CD4-positive, alpha-beta memory T cell (primary cell): ENCODE measurements at regions not wholly inside any gene's neighbourhood (a gene's known extent, or its start where the extent isn't known, plus 50 kb on each side); places are given as distances from the start of the nearest gene placed in this dataset.
"Not testable (repeated sequence)": the region's sequence is repeated elsewhere in the genome, so short reads cannot be mapped to it uniquely, and the experiment has no call there.

ENCODE experiments used
- CTCF ChIA-PET: fragments of 350-600 bp; sonication (Branson Sonifier 250); formaldehyde crosslinking; loops from one replicate; lab custom pipeline; 2021; ENCODE audit warnings: inconsistent platforms; ENCODE audit not compliant: partially characterized antibody; lab: Charles Lee
- POLR2A ChIA-PET: fragments of 350-600 bp; sonication (Branson Sonifier 250); formaldehyde crosslinking; loops from one replicate; lab custom pipeline; 2021; ENCODE audit not compliant: partially characterized antibody; lab: Charles Lee
- DNase-seq, 5 donors: peaks; one replicate each; pipeline versions ENCODE4 v3.0.0 to v3.0.0-alpha.2; 2020 to 2022; ENCODE audit warnings: mixed read lengths in 1 of 5
- H3K27ac ChIP-seq: one replicate; pipeline ENCODE4 v1.7.0; 2013; ENCODE audit warnings: low read depth, low read length
- H3K27me3 ChIP-seq: 2 replicates; pipeline ENCODE4 v1.7.0; 2013; ENCODE audit warnings: mild to moderate bottlenecking, low read length, moderate library complexity; ENCODE audit not compliant: insufficient read depth
- H3K36me3 ChIP-seq: 2 replicates; pipeline ENCODE4 v1.7.0; 2013; ENCODE audit warnings: mild to moderate bottlenecking, low read length, moderate library complexity; ENCODE audit not compliant: insufficient read depth
- H3K4me1 ChIP-seq: 2 replicates; pipeline ENCODE4 v1.7.0; 2013; ENCODE audit warnings: mild to moderate bottlenecking, low read length, moderate library complexity; ENCODE audit not compliant: insufficient read depth
- H3K4me3 ChIP-seq, 2 donors: one replicate each; pipeline ENCODE4 v1.7.0; 2013; ENCODE audit warnings: low read length in 2 of 2, mild to moderate bottlenecking in 1 of 2
- H3K9me3 ChIP-seq, 2 donors: one replicate each; pipeline ENCODE4 v1.7.0; 2013; ENCODE audit warnings: low read length in 2 of 2, control low read depth in 1 of 2; ENCODE audit not compliant: control insufficient read depth in 1 of 2
- H3K27ac Mint-ChIP-seq, 7 donors: one replicate each; pipeline ENCODE4 v1.8.0; 2020 to 2021; ENCODE audit warnings: mixed read lengths in 7 of 7, mild to moderate bottlenecking in 6 of 7, inconsistent platforms in 3 of 7, moderate library complexity in 3 of 7
- H3K27me3 Mint-ChIP-seq, 2 donors: one replicate each; pipeline ENCODE4 v1.8.0; 2020 to 2021; ENCODE audit warnings: mixed read lengths in 2 of 2
- H3K36me3 Mint-ChIP-seq, 2 donors: one replicate each; pipeline ENCODE4 v1.8.0; 2020 to 2021; ENCODE audit warnings: mixed read lengths in 2 of 2, inconsistent platforms in 1 of 2, mild to moderate bottlenecking in 1 of 2
- H3K4me1 Mint-ChIP-seq, 4 donors: one replicate each; pipeline ENCODE4 v1.8.0; 2020 to 2021; ENCODE audit warnings: mixed read lengths in 4 of 4, mild to moderate bottlenecking in 1 of 4
- H3K4me3 Mint-ChIP-seq, 8 donors: one replicate each; pipeline ENCODE4 v1.8.0; 2020 to 2021; ENCODE audit warnings: mixed read lengths in 8 of 8, mild to moderate bottlenecking in 7 of 8, moderate library complexity in 6 of 8, inconsistent platforms in 3 of 8
- H3K9me3 Mint-ChIP-seq, 8 donors: one replicate each; pipeline ENCODE4 v1.8.0; 2020 to 2021; ENCODE audit warnings: mixed read lengths in 8 of 8, mild to moderate bottlenecking in 5 of 8, inconsistent platforms in 3 of 8, moderate library complexity in 1 of 8
- intact Hi-C: fragments of 100-400 bp; cut with micrococcal nuclease; formaldehyde crosslinking; loops from one replicate; pipeline ENCODE4 v1.15.1; 2023

DNA sequence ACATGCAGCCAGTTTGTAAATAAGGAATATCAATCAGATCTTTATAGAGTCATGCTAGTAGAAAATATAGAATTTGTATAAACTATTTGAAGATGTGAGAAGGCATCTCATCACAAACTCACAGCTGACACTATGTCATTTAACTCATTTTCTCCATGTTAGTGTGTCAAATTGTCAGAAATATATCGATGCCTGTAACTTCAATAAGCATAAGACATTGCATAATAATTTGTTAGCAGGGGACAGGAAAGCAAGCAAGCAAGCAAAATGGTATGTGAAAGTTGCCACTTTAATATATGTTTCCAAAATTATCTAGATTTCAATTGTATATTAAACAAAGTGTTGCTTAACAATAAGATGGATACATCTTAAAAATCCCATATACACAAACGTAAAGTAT, 571.0 kb downstream of the ARL4A start:
- no peak overlapping the region for H3K4me3 ChIP-seq
- intact Hi-C loops, result no loop called here
- no peaks in the 10 kb centered on the region for H3K36me3 Mint-ChIP-seq
- POLR2A ChIA-PET, result no interaction called here
- no peak for DNase-seq
- H3K27me3 ChIP-seq, result no peaks in the 10 kb centered on the region
- H3K36me3 ChIP-seq, result no peaks in the 10 kb centered on the region
- H3K27ac Mint-ChIP-seq, result no peak overlapping the region
- H3K4me1 Mint-ChIP-seq, result no peaks in the 10 kb centered on the region
- H3K27me3 Mint-ChIP-seq, result peaks cover 1 to 2% of the 10 kb centered on the region in 2 donors
- no peaks in the 10 kb centered on the region for H3K9me3 ChIP-seq
- H3K27ac ChIP-seq, result no peak overlapping the region
- H3K9me3 Mint-ChIP-seq, result no peaks in the 10 kb centered on the region
- H3K4me3 Mint-ChIP-seq, result no peak overlapping the region
- H3K4me1 ChIP-seq, result no peaks in the 10 kb centered on the region
- CTCF ChIA-PET, result no interaction called here

DNA sequence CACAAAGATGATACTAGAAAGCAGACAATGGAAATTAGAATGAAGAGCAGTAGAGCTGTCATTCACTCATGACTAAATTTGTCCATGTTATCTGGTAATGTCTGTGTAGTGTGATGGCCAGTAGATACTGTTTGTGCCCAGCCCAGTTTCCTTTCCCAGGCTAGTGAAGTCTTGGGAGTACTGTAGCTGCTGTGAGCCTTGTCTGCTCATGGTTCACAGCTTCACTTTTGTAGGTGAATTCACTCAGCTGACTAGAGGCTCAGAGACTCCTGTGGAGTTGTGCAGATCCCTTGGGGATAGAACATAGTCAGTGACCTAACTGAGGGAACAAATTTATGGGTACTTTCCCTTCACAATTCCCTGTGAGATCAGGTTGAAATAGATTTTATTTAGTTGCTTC, 572.5 kb downstream of the ARL4A start:
- H3K4me3 ChIP-seq, result no peak overlapping the region
- H3K4me1 ChIP-seq, result no peaks in the 10 kb centered on the region

DNA sequence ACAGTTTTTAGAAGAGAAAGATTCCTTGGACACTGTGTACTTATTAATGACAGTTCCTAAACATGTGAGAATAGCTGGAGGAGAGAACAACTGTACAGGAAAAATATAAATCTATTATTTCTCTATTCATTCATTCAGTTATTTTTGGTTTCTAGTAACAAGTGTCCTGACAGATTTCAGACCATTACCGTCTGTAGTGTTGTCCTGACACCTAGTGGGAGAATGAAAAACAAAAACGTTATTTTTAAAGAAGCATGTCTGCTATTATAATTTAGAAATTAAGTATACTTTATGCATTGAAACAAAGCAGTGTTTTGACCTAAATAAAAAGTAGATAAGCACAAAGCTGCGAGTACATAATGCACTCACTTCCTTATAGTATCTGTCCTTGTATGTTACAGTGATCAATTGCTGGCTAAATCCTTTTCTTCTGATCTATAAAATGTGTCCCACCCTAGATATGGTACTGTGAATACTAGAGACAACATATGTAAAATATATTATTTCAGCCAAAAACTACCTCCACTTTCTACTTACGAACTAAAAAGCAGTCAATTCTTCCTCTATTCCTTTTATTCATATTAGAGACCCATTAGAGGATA, 575.6 kb downstream of the ARL4A start:
- ChIA-PET POLR2A (no interaction called here), CTCF (interaction anchor here (0.8 to 5.2 kb wide), 10 partner anchors 19 to 738 kb away, joined by 3 to 61 read pairs (median 10); partner anchors contain the start of gene ARL4A)
- no peaks in the 10 kb centered on the region for H3K4me1 ChIP-seq
- Mint-ChIP-seq H3K36me3 (no peaks in the 10 kb centered on the region), H3K9me3 (no peaks in the 10 kb centered on the region), H3K4me1 (no peaks in the 10 kb centered on the region), H3K4me3 (no peak overlapping the region), H3K27ac (no peak overlapping the region), H3K27me3 (peaks cover 5 to 7% of the 10 kb centered on the region in 2 donors)
- intact Hi-C loops, result loop anchor here (1.0 kb wide), 4 partner anchors 577 to 738 kb away; no protein-coding TSS in a partner anchor
- no peaks in the 10 kb centered on the region for H3K36me3 ChIP-seq
- no peaks in the 10 kb centered on the region for H3K9me3 ChIP-seq
- peak in 4 of 5 donors; percentile 40 to 47 (median 46) for DNase-seq
- H3K4me3 ChIP-seq, result no peak overlapping the region
- H3K27ac ChIP-seq, result no peak overlapping the region
- no peaks in the 10 kb centered on the region for H3K27me3 ChIP-seq

More for the DNA sequence above, 572.5 kb downstream of the ARL4A start:
- Mint-ChIP-seq H3K27me3 (peaks cover 5% of the 10 kb centered on the region in 2 donors), H3K36me3 (no peaks in the 10 kb centered on the region), H3K4me3 (no peak overlapping the region), H3K4me1 (no peaks in the 10 kb centered on the region), H3K9me3 (no peaks in the 10 kb centered on the region), H3K27ac (no peak overlapping the region)
- H3K27ac ChIP-seq, result no peak overlapping the region
- ChIA-PET CTCF (interaction anchor here (1.0 to 5.2 kb wide), 8 partner anchors 8 to 735 kb away, joined by 3 to 61 read pairs (median 4); partner anchors contain the start of gene ARL4A), POLR2A (no interaction called here)
- no peak for DNase-seq
- H3K9me3 ChIP-seq, result no peaks in the 10 kb centered on the region
- H3K27me3 ChIP-seq, result no peaks in the 10 kb centered on the region
- intact Hi-C loops, result no loop called here
- no peaks in the 10 kb centered on the region for H3K36me3 ChIP-seq

DNA sequence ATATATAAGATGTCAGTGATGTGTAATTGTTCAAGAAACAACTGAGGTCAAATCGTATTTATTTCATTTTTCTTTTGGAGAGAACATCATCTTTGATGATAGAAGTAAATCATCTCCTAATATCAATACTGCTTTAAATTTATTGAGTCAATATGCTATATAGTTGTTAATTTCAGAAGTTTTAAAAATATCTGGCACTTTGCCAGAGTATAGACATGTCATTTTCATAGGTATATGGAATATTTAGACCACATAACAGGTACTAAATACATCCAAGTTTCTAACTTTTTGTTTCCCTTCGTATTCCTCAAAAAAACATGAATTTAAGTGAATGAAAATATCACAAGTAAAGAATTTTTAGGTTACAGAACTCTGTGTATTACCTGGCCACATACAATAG, 577.8 kb downstream of the ARL4A start:
- DNase-seq, result no peak
- Mint-ChIP-seq H3K27me3 (peaks cover 3 to 7% of the 10 kb centered on the region in 2 donors), H3K36me3 (no peaks in the 10 kb centered on the region), H3K9me3 (no peaks in the 10 kb centered on the region), H3K27ac (no peak overlapping the region), H3K4me1 (no peaks in the 10 kb centered on the region), H3K4me3 (no peak overlapping the region)
- ChIA-PET CTCF (interaction anchor here (0.7 to 4.1 kb wide), 7 partner anchors 11 to 741 kb away, joined by 3 to 14 read pairs (median 7); no protein-coding TSS in a partner anchor), POLR2A (no interaction called here)
- Histone ChIP-seq H3K9me3 (no peaks in the 10 kb centered on the region), H3K27ac (no peak overlapping the region), H3K4me1 (no peaks in the 10 kb centered on the region), H3K4me3 (no peak overlapping the region), H3K36me3 (no peaks in the 10 kb centered on the region), H3K27me3 (no peaks in the 10 kb centered on the region)
- intact Hi-C loops, result no loop called here

DNA sequence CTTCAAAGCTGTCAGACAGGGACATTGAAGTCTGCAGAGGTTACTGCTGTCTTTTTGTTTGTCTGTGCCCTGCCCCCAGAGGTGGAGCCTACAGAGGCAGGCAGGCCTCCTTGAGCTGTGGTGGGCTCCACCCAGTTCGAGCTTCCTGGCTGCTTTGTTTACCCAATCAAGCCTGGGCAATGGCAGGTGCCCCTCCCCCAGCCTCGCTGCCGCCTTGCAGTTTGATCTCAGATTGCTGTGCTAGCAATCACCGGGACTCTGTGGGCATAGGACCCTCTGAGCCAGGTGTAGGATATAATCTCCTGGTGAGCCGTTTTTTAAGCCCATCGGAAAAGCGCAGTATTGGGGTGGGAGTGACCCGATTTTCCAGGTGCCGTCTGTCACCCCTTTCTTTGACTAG, 586.8 kb downstream of the ARL4A start:
- H3K27me3 ChIP-seq, H3K9me3 ChIP-seq, intact Hi-C loops, H3K36me3 Mint-ChIP-seq, H3K36me3 ChIP-seq, H3K27ac ChIP-seq, H3K9me3 Mint-ChIP-seq, H3K27ac Mint-ChIP-seq, H3K4me1 ChIP-seq, POLR2A ChIA-PET, H3K27me3 Mint-ChIP-seq, H3K4me3 Mint-ChIP-seq, H3K4me3 ChIP-seq, DNase-seq, H3K4me1 Mint-ChIP-seq, CTCF ChIA-PET: not testable (repeated sequence)

DNA sequence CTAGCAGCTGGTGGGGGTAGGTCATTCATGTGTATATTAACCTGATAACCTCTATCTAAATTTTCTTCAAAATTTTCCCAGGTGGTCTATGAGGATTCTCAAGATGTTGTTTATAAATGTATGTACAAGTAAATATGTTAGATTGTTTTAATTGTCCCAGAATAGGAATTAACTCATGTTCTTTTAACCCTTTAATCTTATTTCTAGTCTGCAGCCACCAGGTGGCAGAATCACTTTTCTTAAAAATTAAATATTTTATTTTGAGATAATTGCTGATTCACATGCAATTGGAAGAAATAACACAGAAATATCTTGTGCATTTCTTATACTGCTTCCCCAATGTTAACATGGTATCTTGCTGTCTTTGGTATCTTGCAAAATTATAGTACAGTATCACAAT, 589.5 kb downstream of the ARL4A start:
- Mint-ChIP-seq H3K27ac (no peak overlapping the region), H3K9me3 (no peaks in the 10 kb centered on the region), H3K4me1 (no peaks in the 10 kb centered on the region), H3K36me3 (no peaks in the 10 kb centered on the region), H3K27me3 (peaks cover 7 to 12% of the 10 kb centered on the region in 2 donors), H3K4me3 (no peak overlapping the region)
- ChIA-PET POLR2A (no interaction called here), CTCF (interaction anchor here (1.8 kb wide), 1 partner anchor 11 kb away, joined by 7 read pairs; no protein-coding TSS in a partner anchor)
- no peaks in the 10 kb centered on the region for H3K27me3 ChIP-seq
- H3K4me1 ChIP-seq, result no peaks in the 10 kb centered on the region
- no peak overlapping the region for H3K4me3 ChIP-seq
- no peak overlapping the region for H3K27ac ChIP-seq
- DNase-seq, result no peak
- intact Hi-C loops, result no loop called here
- H3K36me3 ChIP-seq, result no peaks in the 10 kb centered on the region
- H3K9me3 ChIP-seq, result no peaks in the 10 kb centered on the region

DNA sequence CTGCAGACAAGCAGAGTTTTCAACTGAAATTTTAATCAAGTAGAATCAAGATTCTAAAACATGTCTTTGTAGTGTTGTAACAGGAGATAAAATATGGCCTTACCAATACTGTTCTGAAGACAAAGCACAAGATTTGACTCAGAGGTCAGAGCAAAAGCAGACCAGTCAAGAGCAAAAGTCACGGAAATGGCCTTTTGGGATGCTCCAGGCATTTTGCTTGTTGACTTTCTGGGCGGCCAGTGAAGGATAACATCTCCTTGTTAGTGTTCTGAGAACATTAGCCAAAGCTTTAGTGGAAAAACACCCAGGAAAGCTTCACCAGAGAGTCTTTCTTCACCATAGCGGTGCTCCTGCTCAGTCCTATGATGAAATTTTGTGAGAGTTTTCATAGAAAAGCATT, 590.6 kb downstream of the ARL4A start:
- Histone ChIP-seq H3K4me3 (no peak overlapping the region), H3K27me3 (no peaks in the 10 kb centered on the region), H3K36me3 (no peaks in the 10 kb centered on the region), H3K27ac (no peak overlapping the region), H3K4me1 (no peaks in the 10 kb centered on the region), H3K9me3 (no peaks in the 10 kb centered on the region)
- no peak overlapping the region for H3K4me3 Mint-ChIP-seq
- H3K27ac Mint-ChIP-seq, result no peak overlapping the region
- intact Hi-C loops, result no loop called here
- peaks cover 5 to 10% of the 10 kb centered on the region in 2 donors for H3K27me3 Mint-ChIP-seq
- H3K4me1 Mint-ChIP-seq, result no peaks in the 10 kb centered on the region
- ChIA-PET POLR2A (no interaction called here), CTCF (interaction anchor here (1.0 to 1.1 kb wide), 3 partner anchors 12 to 1738 kb away, joined by 3 read pairs; no protein-coding TSS in a partner anchor)
- no peaks in the 10 kb centered on the region for H3K36me3 Mint-ChIP-seq
- H3K9me3 Mint-ChIP-seq, result no peaks in the 10 kb centered on the region
- DNase-seq, result no peak
